CD14-positive monocyte (primary cell): ENCODE measurements at regions not wholly inside any gene's neighbourhood (a gene's known extent, or its start where the extent isn't known, plus 50 kb on each side); places are given as distances from the start of the nearest gene placed in this dataset.

Experiments used
- DNase-seq, 3 donors: peaks; one replicate each; pipeline ENCODE4 v3.0.0-alpha.2; 2011 to 2022
- H2AFZ ChIP-seq: 2 replicates; pipeline ENCODE4 v1.6.0; 2012; ENCODE audit warnings: mild to moderate bottlenecking, low read depth, low read length, inconsistent platforms; ENCODE audit not compliant: insufficient read depth, poor library complexity, severe bottlenecking
- H3K27ac ChIP-seq, 2 donors: 1 replicate in 1 of 2; 2 replicates in 1 of 2; pipeline ENCODE4 v1.5.1; 2012 to 2013; ENCODE audit warnings: low read length in 2 of 2, control low read depth in 1 of 2, inconsistent platforms in 1 of 2, low read depth in 1 of 2, mild to moderate bottlenecking in 1 of 2
- H3K27me3 ChIP-seq, 2 donors: one replicate each; pipeline versions ENCODE4 v1.6.0 to v1.6.1; 2011 to 2013; ENCODE audit warnings: low read length in 2 of 2; ENCODE audit not compliant: control insufficient read depth in 2 of 2, insufficient read depth in 2 of 2
- H3K36me3 ChIP-seq, 2 donors: replicated peaks in 1 of 2; 1 replicate in 1 of 2; 2 replicates in 1 of 2; pipeline versions ENCODE4 v1.5.1 to v1.6.1; 2012 to 2013; ENCODE audit warnings: low read length in 2 of 2, control low read depth in 1 of 2, inconsistent platforms in 1 of 2, mild to moderate bottlenecking in 1 of 2; ENCODE audit not compliant: insufficient read depth in 2 of 2, control insufficient read depth in 1 of 2
- H3K4me1 ChIP-seq, 2 donors: 1 replicate in 1 of 2; 2 replicates in 1 of 2; pipeline versions ENCODE4 v1.5.1 to v1.6.1; 2012 to 2013; ENCODE audit warnings: low read length in 2 of 2, control low read depth in 1 of 2, inconsistent platforms in 1 of 2, mild to moderate bottlenecking in 1 of 2, moderate library complexity in 1 of 2; ENCODE audit not compliant: insufficient read depth in 2 of 2, control insufficient read depth in 1 of 2
- H3K4me2 ChIP-seq: replicated peaks from 2 replicates; pipeline ENCODE3; 2012; ENCODE audit warnings: low read length, moderate library complexity, mild to moderate bottlenecking; ENCODE audit not compliant: poor library complexity, severe bottlenecking; ENCODE audit errors: extremely low read depth
- H3K4me3 ChIP-seq, 3 experiments: fragments of 200-600 bp in 1 of 3; sonication (generic) in 1 of 3; replicated peaks in 1 of 3; 1 replicate in 2 of 3; 2 replicates in 1 of 3; pipeline ENCODE4 v1.5.1; 2011 to 2013; ENCODE audit warnings: low read length in 3 of 3, mild to moderate bottlenecking in 3 of 3, control low read depth in 2 of 3, low read depth in 2 of 3, inconsistent platforms in 1 of 3, moderate library complexity in 1 of 3
- H3K79me2 ChIP-seq: 2 replicates; pipeline ENCODE4 v1.6.0; 2012; ENCODE audit warnings: mild to moderate bottlenecking, control low read depth, inconsistent platforms, low read length, moderate library complexity; ENCODE audit not compliant: insufficient read depth
- H3K9ac ChIP-seq: 2 replicates; pipeline ENCODE4 v1.6.0; 2017; ENCODE audit warnings: low read length, mild to moderate bottlenecking; ENCODE audit not compliant: insufficient read depth, poor library complexity, severe bottlenecking
- H3K9me3 ChIP-seq, 2 donors: replicated peaks in 1 of 2; 1 replicate in 1 of 2; 2 replicates in 1 of 2; pipeline versions ENCODE4 v1.5.1 to v1.6.1; 2012 to 2013; ENCODE audit warnings: low read length in 2 of 2, control low read depth in 1 of 2; ENCODE audit not compliant: control insufficient read depth in 1 of 2, insufficient read depth in 1 of 2
- H4K20me1 ChIP-seq: 2 replicates; pipeline ENCODE4 v1.6.0; 2012; ENCODE audit warnings: mild to moderate bottlenecking, low read length, control low read depth, moderate library complexity; ENCODE audit not compliant: insufficient read depth
- H3K27ac Mint-ChIP-seq, 7 donors: one replicate each; pipeline ENCODE4 v1.8.0; 2020; ENCODE audit warnings: mild to moderate bottlenecking in 7 of 7, mixed read lengths in 7 of 7, moderate library complexity in 6 of 7, inconsistent platforms in 2 of 7
- H3K27me3 Mint-ChIP-seq, 3 donors: one replicate each; pipeline ENCODE4 v1.8.0; 2021 to 2022; ENCODE audit warnings: low read depth in 3 of 3, mild to moderate bottlenecking in 3 of 3, mixed read lengths in 3 of 3, moderate library complexity in 3 of 3, inconsistent platforms in 1 of 3
- H3K36me3 Mint-ChIP-seq, 2 donors: one replicate each; pipeline ENCODE4 v1.8.0; 2020; ENCODE audit warnings: mixed read lengths in 2 of 2, inconsistent platforms in 1 of 2, mild to moderate bottlenecking in 1 of 2
- H3K4me1 Mint-ChIP-seq: one replicate; pipeline ENCODE4 v1.8.0; 2020; ENCODE audit warnings: mild to moderate bottlenecking, mixed read lengths
- H3K4me3 Mint-ChIP-seq, 2 donors: one replicate each; pipeline ENCODE4 v1.8.0; 2020; ENCODE audit warnings: mild to moderate bottlenecking in 2 of 2, mixed read lengths in 2 of 2, moderate library complexity in 1 of 2
- H3K9me3 Mint-ChIP-seq, 7 donors: one replicate each; pipeline ENCODE4 v1.8.0; 2020 to 2022; ENCODE audit warnings: mixed read lengths in 7 of 7, mild to moderate bottlenecking in 6 of 7, moderate library complexity in 6 of 7, inconsistent platforms in 2 of 7
- WGBS: methylation state at CpG from one replicate; pipeline ENCODE4 v1.1.5; 2013; ENCODE audit warnings: missing lambda C conversion rate; ENCODE audit not compliant: insufficient coverage; 5-methylcytosine and 5-hydroxymethylcytosine counted together
- intact Hi-C, 2 donors: fragments of 100-400 bp; cut with micrococcal nuclease; formaldehyde crosslinking; loops; one replicate each; pipeline versions ENCODE4 v1.15.0 to v1.15.1; 2023
- TF ChIP-seq, protein P1 (sequence below): fragments of 200-600 bp; IDR thresholded peaks from one replicate; pipeline ENCODE4 v1.8.0; 2022; ENCODE audit warnings: antibody characterized with exemption, mild to moderate bottlenecking

DNA sequence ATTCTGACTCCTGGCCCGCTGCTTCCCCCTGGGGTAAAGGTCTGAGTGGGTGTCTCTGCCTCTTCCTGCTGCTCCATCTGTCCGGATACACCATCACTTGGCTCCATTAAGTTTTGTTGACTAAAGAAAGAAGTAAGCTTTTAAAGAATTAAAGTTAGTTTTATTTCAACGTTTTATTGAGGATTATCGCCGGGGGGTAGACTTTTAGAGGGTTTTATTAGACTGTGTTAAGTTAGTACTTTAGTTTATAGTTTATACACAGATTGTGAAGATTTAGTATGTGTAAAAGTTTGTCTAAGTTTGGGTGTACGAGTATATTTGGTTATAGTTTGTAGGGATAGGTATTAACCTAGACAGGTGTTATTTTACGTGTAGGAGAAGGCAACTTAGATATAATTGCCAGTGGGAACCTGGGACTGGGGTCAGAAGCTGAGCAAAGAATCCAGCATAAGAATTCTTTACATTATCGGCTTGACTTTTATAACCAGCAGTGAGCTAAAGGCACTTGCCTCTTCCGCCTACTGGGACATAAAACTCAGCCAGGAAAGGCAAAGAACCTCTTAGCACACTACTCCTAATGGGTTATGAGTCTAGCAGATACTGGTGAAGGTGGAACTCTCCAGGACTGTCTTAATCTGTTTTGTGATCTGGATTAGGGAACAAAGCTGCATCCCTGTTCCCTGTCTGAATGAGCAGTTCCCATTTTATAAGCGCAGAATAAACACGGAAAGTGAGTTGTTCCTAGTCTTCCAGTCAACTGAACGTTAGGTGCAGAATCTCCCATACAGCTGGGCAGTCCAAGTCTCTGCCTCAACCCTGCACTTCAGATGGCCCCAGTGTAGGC is 131.3 kb downstream of the FAM43A start:
- no peaks in the 10 kb centered on the region for H3K9me3 ChIP-seq
- H3K4me1 ChIP-seq, result no peaks in the 10 kb centered on the region
- no peaks in the 10 kb centered on the region for H3K79me2 ChIP-seq
- H3K27me3 ChIP-seq, result no peaks in the 10 kb centered on the region
- no peak overlapping the region for H2AFZ ChIP-seq
- peaks cover 0 to 4% (median 4%) of the 10 kb centered on the region in 3 donors for H3K27me3 Mint-ChIP-seq
- no peak overlapping the region for H3K4me2 ChIP-seq
- H4K20me1 ChIP-seq, result no peaks in the 10 kb centered on the region
- no peak overlapping the region for H3K27ac Mint-ChIP-seq
- H3K9ac ChIP-seq, result no peak overlapping the region
- intact Hi-C loops, result no loop called here
- H3K4me1 Mint-ChIP-seq, result peaks cover 5% of the 10 kb centered on the region
- H3K36me3 Mint-ChIP-seq, result no peaks in the 10 kb centered on the region
- no peak overlapping the region for H3K4me3 Mint-ChIP-seq
- no peak overlapping the region for H3K27ac ChIP-seq
- H3K36me3 ChIP-seq, result no peaks in the 10 kb centered on the region
- H3K4me3 ChIP-seq, result no peak overlapping the region
- no peak for DNase-seq
- no peaks in the 10 kb centered on the region for H3K9me3 Mint-ChIP-seq
- TF ChIP-seq, protein P1, sequence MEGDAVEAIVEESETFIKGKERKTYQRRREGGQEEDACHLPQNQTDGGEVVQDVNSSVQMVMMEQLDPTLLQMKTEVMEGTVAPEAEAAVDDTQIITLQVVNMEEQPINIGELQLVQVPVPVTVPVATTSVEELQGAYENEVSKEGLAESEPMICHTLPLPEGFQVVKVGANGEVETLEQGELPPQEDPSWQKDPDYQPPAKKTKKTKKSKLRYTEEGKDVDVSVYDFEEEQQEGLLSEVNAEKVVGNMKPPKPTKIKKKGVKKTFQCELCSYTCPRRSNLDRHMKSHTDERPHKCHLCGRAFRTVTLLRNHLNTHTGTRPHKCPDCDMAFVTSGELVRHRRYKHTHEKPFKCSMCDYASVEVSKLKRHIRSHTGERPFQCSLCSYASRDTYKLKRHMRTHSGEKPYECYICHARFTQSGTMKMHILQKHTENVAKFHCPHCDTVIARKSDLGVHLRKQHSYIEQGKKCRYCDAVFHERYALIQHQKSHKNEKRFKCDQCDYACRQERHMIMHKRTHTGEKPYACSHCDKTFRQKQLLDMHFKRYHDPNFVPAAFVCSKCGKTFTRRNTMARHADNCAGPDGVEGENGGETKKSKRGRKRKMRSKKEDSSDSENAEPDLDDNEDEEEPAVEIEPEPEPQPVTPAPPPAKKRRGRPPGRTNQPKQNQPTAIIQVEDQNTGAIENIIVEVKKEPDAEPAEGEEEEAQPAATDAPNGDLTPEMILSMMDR, result no peak
- 96% methylated on average over 9 of the region's 12 CpGs for WGBS

DNA sequence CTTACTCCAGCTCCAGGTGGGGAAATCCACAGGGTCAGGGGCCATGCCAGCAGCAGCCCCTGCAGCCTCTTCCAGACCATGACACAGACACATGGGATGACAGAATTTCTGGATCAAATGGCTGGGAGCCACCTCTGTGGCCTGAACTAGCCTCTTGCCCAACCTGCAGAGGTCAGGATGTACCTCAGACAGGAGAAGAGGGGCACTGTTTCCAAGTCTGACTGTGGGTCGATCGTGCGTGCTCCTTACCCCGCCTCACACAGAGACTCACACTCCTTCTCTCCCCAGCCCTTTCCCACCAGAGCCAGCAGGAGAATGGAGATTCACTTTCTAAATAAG is 131.9 kb downstream of the FAM43A start:
- intact Hi-C loops, result no loop called here
- H3K4me2 ChIP-seq, result no peak overlapping the region
- no peaks in the 10 kb centered on the region for H3K27me3 ChIP-seq
- TF ChIP-seq, protein P1, result no peak
- Mint-ChIP-seq H3K27me3 (peaks cover 0 to 6% (median 4%) of the 10 kb centered on the region in 3 donors), H3K4me3 (no peak overlapping the region), H3K9me3 (no peaks in the 10 kb centered on the region), H3K36me3 (no peaks in the 10 kb centered on the region), H3K4me1 (peaks cover 5% of the 10 kb centered on the region), H3K27ac (no peak overlapping the region)
- H3K27ac ChIP-seq, result no peak overlapping the region
- no peaks in the 10 kb centered on the region for H3K79me2 ChIP-seq
- no peaks in the 10 kb centered on the region for H3K4me1 ChIP-seq
- no CpG with 5 or more reads among the region's 4 CpGs for WGBS
- H3K36me3 ChIP-seq, result no peaks in the 10 kb centered on the region
- H3K4me3 ChIP-seq, result no peak overlapping the region
- no peak overlapping the region for H3K9ac ChIP-seq
- no peaks in the 10 kb centered on the region for H4K20me1 ChIP-seq
- no peak overlapping the region for H2AFZ ChIP-seq
- no peak for DNase-seq
- H3K9me3 ChIP-seq, result no peaks in the 10 kb centered on the region
